HepG2 (cell line): ENCODE measurements at regions not wholly inside any gene's neighbourhood (a gene's known extent, or its start where the extent isn't known, plus 50 kb on each side); places are given as distances from the start of the nearest gene placed in this dataset.

Source experiments
- ATAC-seq: fragments of 200-7000 bp; cut with Tn5 transposase; 3 replicates; pipeline ENCODE4 v1.9.1; 2020; ENCODE audit warnings: mild to moderate bottlenecking, moderate library complexity
- BruUV-seq: library from RNA; stranded (reverse); fragments of 400-500 nt; replicated peaks from 2 replicates; lab custom pipeline; 2021; lab: Mats Ljungman, UMichigan
- CTCF ChIA-PET: fragments of 300-600 bp; formaldehyde crosslinking; extraction: SDS; loops from one replicate; lab custom pipeline; 2021; ENCODE audit warnings: low total read pairs, inconsistent platforms, low intra/inter-chr PET ratio; lab: Yijun Ruan, JAX
- POLR2A ChIA-PET: fragments of 350-600 bp; sonication (Branson Sonifier 250); formaldehyde crosslinking; loops from one replicate; lab custom pipeline; 2020; ENCODE audit warnings: antibody characterized with exemption, inconsistent platforms; lab: Yijun Ruan, JAX
- DNase-seq: peaks from one replicate; pipeline ENCODE4 v3.0.0-alpha.2; 2015; ENCODE audit warnings: low spot score
- FAIRE-seq: peaks from 3 replicates; lab custom pipeline; 2011; peaks lifted over from hg19 to GRCh38; lab: Jason Lieb, UNC
- H2AFZ ChIP-seq: one replicate; pipeline ENCODE4 v1.6.1; 2011; ENCODE audit warnings: low read length, inconsistent platforms
- H3K27ac ChIP-seq: fragments of 300-600 bp; 3 replicates; pipeline ENCODE4 v1.8.0; 2011; ENCODE audit warnings: mixed run types, mild to moderate bottlenecking, mixed read lengths, low read length, inconsistent platforms; ENCODE audit not compliant: insufficient read depth; ENCODE audit errors: extremely low read length
- H3K27me3 ChIP-seq, 2 experiments: fragments of 200-600 bp in 1 of 2; 2 replicates in 1 of 2; 3 replicates in 1 of 2; pipeline versions ENCODE4 v1.6.0 to v1.8.0; 2011; ENCODE audit warnings: low read length in 2 of 2, mild to moderate bottlenecking in 2 of 2, moderate library complexity in 2 of 2, inconsistent platforms in 1 of 2; ENCODE audit not compliant: insufficient read depth in 2 of 2, control insufficient read depth in 1 of 2
- H3K36me3 ChIP-seq, 2 experiments: fragments of 200-600 bp in 1 of 2; replicated peaks in 1 of 2; 2 replicates in 1 of 2; 3 replicates in 1 of 2; pipeline versions ENCODE4 v1.5.1 to v1.8.0; 2011; ENCODE audit warnings: low read length in 2 of 2, inconsistent platforms in 1 of 2; ENCODE audit not compliant: insufficient read depth in 2 of 2, control insufficient read depth in 1 of 2
- H3K4me1 ChIP-seq: 2 replicates; pipeline ENCODE4 v1.5.1; 2012; ENCODE audit warnings: low read length, inconsistent platforms; ENCODE audit not compliant: insufficient read depth
- H3K4me2 ChIP-seq: 2 replicates; pipeline ENCODE4 v1.6.0; 2011; ENCODE audit warnings: low read depth, low read length, inconsistent platforms
- H3K4me3 ChIP-seq, 3 experiments: fragments of 200-600 bp in 1 of 3; sonication (generic), shearing (Covaris generic) in 1 of 3; replicated peaks in 1 of 3; 2 replicates each; pipeline ENCODE4 v1.5.1; 2011 to 2016; ENCODE audit warnings: low read length in 3 of 3, inconsistent platforms in 2 of 3, low read depth in 2 of 3, mild to moderate bottlenecking in 2 of 3, control low read depth in 1 of 3, mixed read lengths in 1 of 3; ENCODE audit not compliant: insufficient read depth in 1 of 3
- H3K79me2 ChIP-seq: one replicate; pipeline ENCODE4 v1.6.1; 2011; ENCODE audit warnings: low read length, inconsistent platforms; ENCODE audit not compliant: insufficient read depth
- H3K9ac ChIP-seq: 2 replicates; pipeline ENCODE4 v1.6.0; 2011; ENCODE audit warnings: mild to moderate bottlenecking, low read depth, low read length, inconsistent platforms; ENCODE audit not compliant: insufficient read depth
- H3K9me3 ChIP-seq: 2 replicates; pipeline ENCODE4 v1.5.1; 2012; ENCODE audit warnings: mild to moderate bottlenecking, low read length
- H4K20me1 ChIP-seq: 2 replicates; pipeline ENCODE4 v1.6.0; 2011; ENCODE audit warnings: inconsistent platforms, mild to moderate bottlenecking, low read length, moderate library complexity; ENCODE audit not compliant: insufficient read depth
- PAWR ChIP-seq: sonication (generic); formaldehyde crosslinking; IDR thresholded peaks from 2 replicates; pipeline ENCODE4 v1.4.0; 2020; ENCODE audit warnings: missing genetic modification reagents, mild to moderate bottlenecking, borderline replicate concordance
- PRDM4 ChIP-seq: sonication (generic); formaldehyde crosslinking; IDR thresholded peaks from 2 replicates; pipeline ENCODE4 v1.9.0; 2021; ENCODE audit warnings: missing genetic modification reagents, borderline replicate concordance
- RARG ChIP-seq: sonication (generic); formaldehyde crosslinking; IDR thresholded peaks from 2 replicates; pipeline ENCODE4 v1.4.0; 2020; ENCODE audit warnings: low read depth, mild to moderate bottlenecking, missing genetic modification reagents
- SCMH1 ChIP-seq: sonication (generic); formaldehyde crosslinking; IDR thresholded peaks from 2 replicates; pipeline ENCODE4 v1.9.0; 2021; ENCODE audit warnings: missing genetic modification reagents, mild to moderate bottlenecking, borderline replicate concordance
- SRSF9 ChIP-seq: fragments of 200-400 bp; formaldehyde crosslinking; IDR thresholded peaks from 2 replicates; pipeline ENCODE4 v1.6.1; 2018; ENCODE audit warnings: borderline replicate concordance, mild to moderate bottlenecking, low read depth, low read length; ENCODE audit not compliant: insufficient read depth, poor library complexity, severe bottlenecking
- ZBTB37 ChIP-seq: sonication (generic); formaldehyde crosslinking; IDR thresholded peaks from 2 replicates; pipeline ENCODE4 v1.4.0; 2020; ENCODE audit warnings: mild to moderate bottlenecking, missing genetic modification reagents
- ZNF12 ChIP-seq: sonication (generic); formaldehyde crosslinking; IDR thresholded peaks from 2 replicates; pipeline ENCODE4 v1.5.0; 2020; ENCODE audit warnings: missing genetic modification reagents
- ZNF292 ChIP-seq: sonication (generic); formaldehyde crosslinking; IDR thresholded peaks from 2 replicates; pipeline ENCODE4 v1.8.1; 2022; ENCODE audit warnings: mild to moderate bottlenecking, low read depth, missing genetic modification reagents, borderline replicate concordance
- ZNF329 ChIP-seq: sonication (generic); formaldehyde crosslinking; IDR thresholded peaks from 2 replicates; pipeline ENCODE4 v1.9.0; 2021; ENCODE audit warnings: low read depth, mild to moderate bottlenecking, missing genetic modification reagents
- ZNF562 ChIP-seq: sonication (generic); formaldehyde crosslinking; IDR thresholded peaks from 2 replicates; pipeline ENCODE4 v1.8.0; 2022; ENCODE audit warnings: missing genetic modification reagents, borderline replicate concordance
- ZNF615 ChIP-seq: sonication (generic); formaldehyde crosslinking; IDR thresholded peaks from 2 replicates; pipeline ENCODE4 v1.5.0; 2020; ENCODE audit warnings: mild to moderate bottlenecking, missing genetic modification reagents, borderline replicate concordance
- ZNF737 ChIP-seq: sonication (generic); formaldehyde crosslinking; IDR thresholded peaks from 2 replicates; pipeline ENCODE4 v1.5.0; 2020; ENCODE audit warnings: missing genetic modification reagents, mild to moderate bottlenecking, borderline replicate concordance
- WGBS: methylation state at CpG from one replicate; pipeline ENCODE4 v1.1.6; 2017; ENCODE audit warnings: low lambda C conversion rate; 5-methylcytosine and 5-hydroxymethylcytosine counted together
- in situ Hi-C: cut with HindIII; loops from 2 replicates; pipeline ENCODE4 v1.10.0; 2017; ENCODE audit warnings: low pct_unique_long_range_greater_than_20kb; ENCODE audit not compliant: extremely low pct_ligation_motif_present
- intact Hi-C: fragments of 100-400 bp; cut with micrococcal nuclease; formaldehyde crosslinking; loops from one replicate; pipeline ENCODE4 v1.10.0; 2022; ENCODE audit not compliant: unreplicated experiment

GRCh38 chr22:26983311-26983710 lies 325.9 kb downstream of the MIAT start:
- Histone ChIP-seq H3K9ac (no peak overlapping the region), H3K27ac (no peak overlapping the region), H3K4me1 (no peaks in the 10 kb centered on the region), H3K4me3 (no peak overlapping the region), H3K9me3 (no peaks in the 10 kb centered on the region), H3K36me3 (no peaks in the 10 kb centered on the region), H3K27me3 (peaks cover 0 to 6% of the 10 kb centered on the region in 2 experiments; a peak in 2 of 5 replicates), H3K4me2 (no peak overlapping the region), H4K20me1 (no peaks in the 10 kb centered on the region), H2AFZ (no peak overlapping the region), H3K79me2 (no peaks in the 10 kb centered on the region)
- FAIRE-seq (no peak), ATAC-seq (no peak), DNase-seq (no peak)
- CTCF ChIA-PET = no interaction called here
- 0% methylated on average over 1 of the region's 1 CpG for WGBS
- POLR2A ChIA-PET = no interaction called here
- intact Hi-C loops (no loop called here), in situ Hi-C loops (no loop called here)
- BruUV-seq = no TSS peak
- no peak for TF ChIP-seq SRSF9
- TF ChIP-seq ZNF615 (CRISPR knock-in tag) = no peak
- no peak for TF ChIP-seq SCMH1
- no peak for TF ChIP-seq ZNF292
- TF ChIP-seq PAWR (CRISPR knock-in tag) = no peak
- no peak for TF ChIP-seq RARG
- TF ChIP-seq ZNF562 (CRISPR knock-in tag) = no peak
- TF ChIP-seq ZNF12 (CRISPR knock-in tag) = no peak
- no peak for TF ChIP-seq ZNF737 (CRISPR knock-in tag)
- no peak for TF ChIP-seq ZNF329 (CRISPR knock-in tag)
- TF ChIP-seq ZBTB37 (CRISPR knock-in tag) = no peak
- TF ChIP-seq PRDM4 (CRISPR knock-in tag) = no peak
